K562 (cell line): ENCODE measurements at regions not wholly inside any gene's neighbourhood (a gene's known extent, or its start where the extent isn't known, plus 50 kb on each side); places are given as distances from the start of the nearest gene placed in this dataset.
"Not testable (repeated sequence)": the region's sequence is repeated elsewhere in the genome, so short reads cannot be mapped to it uniquely, and the experiment has no call there.

ENCODE experiments used
- ATAC-seq: fragments of 200-7000 bp; cut with Tn5 transposase; 3 replicates; pipeline ENCODE4 v1.9.1; 2020; ENCODE audit warnings: moderate library complexity
- BruUV-seq: library from RNA; stranded (reverse); fragments of 400-500 nt; replicated peaks from 2 replicates; lab custom pipeline; 2021; lab: Mats Ljungman, UMichigan
- CTCF ChIA-PET: fragments of 300-600 bp; formaldehyde crosslinking; extraction: SDS; loops from one replicate; lab custom pipeline; 2021; ENCODE audit warnings: low intra/inter-chr PET ratio; lab: Yijun Ruan, JAX
- POLR2A ChIA-PET: fragments of 300-600, 350-650 bp; sonication (Branson Sonifier 250); formaldehyde crosslinking; extraction: SDS; loops from one replicate; lab custom pipeline; 2021; ENCODE audit warnings: antibody characterized with exemption, inconsistent platforms; lab: Yijun Ruan, JAX
- DNase-seq, 4 experiments: peaks; one replicate each; pipeline versions ENCODE4 v3.0.0 to v3.0.0-alpha.2; 2011 to 2018; ENCODE audit warnings: low spot score in 3 of 4, mixed read lengths in 3 of 4; ENCODE audit errors: extremely low read depth in 1 of 4
- FAIRE-seq: peaks from 2 replicates; lab custom pipeline; 2011; peaks lifted over from hg19 to GRCh38; lab: Jason Lieb, UNC
- H2AFZ ChIP-seq: 2 replicates; pipeline ENCODE4 v1.6.0; 2011; ENCODE audit warnings: low read depth, low read length, control low read depth, inconsistent platforms
- H3K27ac ChIP-seq: fragments of 200-600 bp; 3 replicates; pipeline ENCODE4 v1.8.0; 2011; ENCODE audit warnings: low read depth, mild to moderate bottlenecking, control low read depth, inconsistent platforms, low read length, moderate library complexity, mixed read lengths; ENCODE audit errors: extremely low read depth
- H3K27me3 ChIP-seq, 2 experiments: fragments of 300-600 bp in 1 of 2; 2 replicates in 1 of 2; 3 replicates in 1 of 2; pipeline versions ENCODE4 v1.6.0 to v1.8.0; 2011; ENCODE audit warnings: inconsistent platforms in 2 of 2, low read length in 2 of 2, mild to moderate bottlenecking in 1 of 2, mixed read lengths in 1 of 2, moderate library complexity in 1 of 2; ENCODE audit not compliant: control insufficient read depth in 2 of 2, insufficient read depth in 2 of 2
- H3K36me3 ChIP-seq: fragments of 300-600 bp; 3 replicates; pipeline ENCODE4 v1.8.0; 2011; ENCODE audit warnings: mild to moderate bottlenecking, low read length, inconsistent platforms; ENCODE audit not compliant: control insufficient read depth, insufficient read depth
- H3K4me1 ChIP-seq, 2 experiments: fragments of 200-600 bp in 1 of 2; replicated peaks in 1 of 2; 2 replicates in 1 of 2; 3 replicates in 1 of 2; pipeline versions ENCODE4 v1.5.1 to v1.8.0; 2011; ENCODE audit warnings: inconsistent platforms in 2 of 2, low read length in 2 of 2, mild to moderate bottlenecking in 1 of 2, mixed read lengths in 1 of 2, moderate library complexity in 1 of 2; ENCODE audit not compliant: control insufficient read depth in 2 of 2, insufficient read depth in 2 of 2
- H3K4me2 ChIP-seq: 2 replicates; pipeline ENCODE4 v1.6.1; 2011; ENCODE audit warnings: low read length, control low read depth, inconsistent platforms, mixed read lengths; ENCODE audit not compliant: insufficient read depth
- H3K4me3 ChIP-seq: fragments of 200-600 bp; sonication (generic), shearing (Covaris generic); 2 replicates; pipeline ENCODE4 v1.5.1; 2016; ENCODE audit warnings: control low read depth, inconsistent platforms
- H3K79me2 ChIP-seq: fragments of 200-600 bp; 3 replicates; pipeline ENCODE4 v1.8.0; 2011; ENCODE audit warnings: low read length, inconsistent platforms; ENCODE audit not compliant: control insufficient read depth, insufficient read depth
- H3K9ac ChIP-seq, 2 experiments: 2 replicates each; pipeline versions ENCODE4 v1.6.0 to v1.6.1; 2011; ENCODE audit warnings: low read depth in 2 of 2, low read length in 2 of 2, control low read depth in 1 of 2, inconsistent platforms in 1 of 2, mild to moderate bottlenecking in 1 of 2, mixed read lengths in 1 of 2; ENCODE audit not compliant: insufficient read depth in 1 of 2
- H3K9me1 ChIP-seq: one replicate; pipeline ENCODE4 v1.6.0; 2011; ENCODE audit warnings: inconsistent platforms, mild to moderate bottlenecking, low read length, moderate library complexity; ENCODE audit not compliant: control insufficient read depth, insufficient read depth
- H3K9me3 ChIP-seq: replicated peaks from 2 replicates; pipeline ENCODE4 v1.5.1; 2011; ENCODE audit warnings: low read depth, low read length, inconsistent platforms; ENCODE audit not compliant: control insufficient read depth, insufficient read depth
- H4K20me1 ChIP-seq: replicated peaks from 2 replicates; pipeline ENCODE4 v1.6.1; 2011; ENCODE audit warnings: low read length, inconsistent platforms, mixed read lengths; ENCODE audit not compliant: control insufficient read depth, insufficient read depth
- FOXO4 ChIP-seq: fragments of 450-650 bp; formaldehyde crosslinking; IDR thresholded peaks from 2 replicates; pipeline ENCODE4 v1.4.0; 2020; ENCODE audit warnings: mild to moderate bottlenecking, moderate library complexity
- GTF2F1 ChIP-seq: IDR thresholded peaks from 2 replicates; pipeline ENCODE4 v1.6.1; 2011; ENCODE audit warnings: low read depth, low read length, improper control_type of control experiment
- L3MBTL2 ChIP-seq: fragments of 450-650 bp; IDR thresholded peaks from 2 replicates; pipeline ENCODE4 v1.6.1; 2016; ENCODE audit warnings: mild to moderate bottlenecking, moderate library complexity
- NRF1 ChIP-seq, 2 experiments: fragments of 450-650 bp; IDR thresholded peaks in 1 of 2; conservative IDR thresholded peaks in 1 of 2; 2 replicates each; pipeline ENCODE4 v1.6.1; 2014; ENCODE audit warnings: mild to moderate bottlenecking in 2 of 2
- ZNF583 ChIP-seq: fragments of 250-450 bp; sonication (Bioruptor Pico); IDR thresholded peaks from 2 replicates; pipeline ENCODE4 v1.4.0; 2020
- ZNF609 ChIP-seq: sonication (generic); formaldehyde crosslinking; IDR thresholded peaks from 2 replicates; pipeline ENCODE4 v1.8.1; 2023; ENCODE audit warnings: missing genetic modification reagents, mild to moderate bottlenecking, borderline replicate concordance
- WGBS: fragments of 100-300 bp; shearing (Covaris generic); methylation state at CpG from one replicate; pipeline ENCODE4 v1.1.6; 2016; ENCODE audit warnings: low coverage, mixed read lengths; ENCODE audit not compliant: insufficient coverage; ENCODE audit errors: missing lambda C conversion rate; 5-methylcytosine and 5-hydroxymethylcytosine counted together
- in situ Hi-C: fragments of 300-500 bp; cut with MboI; formaldehyde crosslinking; loops from 4 replicates; pipeline ENCODE4 v1.15.0; 2018; ENCODE audit warnings: inconsistent platforms, mixed read lengths
- intact Hi-C: fragments of 100-400 bp; cut with micrococcal nuclease; formaldehyde crosslinking; loops from 2 replicates; pipeline ENCODE4 v1.14.2; 2022

- TF ChIP-seq ZNF609 (CRISPR knock-in tag) (no peak), L3MBTL2 (no peak), NRF1 (conservative IDR thresholded peaks at IDR 0.05 in 1 of 2, IDR thresholded peaks at IDR 0.05 in 1 of 2) (no peak), ZNF583 (CRISPR knock-in tag) (no peak), GTF2F1 (no peak), FOXO4 (CRISPR knock-in tag) (no peak)
Observed at GRCh38 chr2:117621326-117621725, 193.2 kb upstream of the DDX18 start (continued).

- FAIRE-seq, H3K4me1 ChIP-seq, H3K4me2 ChIP-seq, in situ Hi-C loops, H3K9me1 ChIP-seq, H3K27ac ChIP-seq, H3K4me3 ChIP-seq, intact Hi-C loops, H4K20me1 ChIP-seq, DNase-seq, H3K9ac ChIP-seq, BruUV-seq, H3K9me3 ChIP-seq, CTCF ChIA-PET, H2AFZ ChIP-seq, H3K36me3 ChIP-seq, H3K27me3 ChIP-seq, POLR2A ChIA-PET, H3K79me2 ChIP-seq, ATAC-seq: not testable (repeated sequence)
- 2% methylated on average over 16 of the region's 17 CpGs for WGBS
Observed at GRCh38 chr2:117623175-117623574, 191.3 kb upstream of the DDX18 start.
